DOHH2 (cell line): ENCODE measurements at regions not wholly inside any gene's neighbourhood (a gene's known extent, or its start where the extent isn't known, plus 50 kb on each side); places are given as distances from the start of the nearest gene placed in this dataset.

ENCODE experiments used
- CTCF ChIP-seq: fragments of 200-600 bp; sonication (generic); IDR thresholded peaks from one replicate; pipeline ENCODE4 v1.5.1; 2014; ENCODE audit warnings: antibody characterized with exemption, mild to moderate bottlenecking, low read depth, low read length; ENCODE audit not compliant: poor library complexity, severe bottlenecking
- EZH2phosphoT487 ChIP-seq: fragments of 200-600 bp; sonication (generic); IDR thresholded peaks from 2 replicates; pipeline ENCODE4 v1.6.1; 2017; ENCODE audit warnings: borderline replicate concordance, mild to moderate bottlenecking, antibody characterized with exemption, low read length, moderate library complexity, mixed read lengths

- TF ChIP-seq CTCF: no peak
- TF ChIP-seq EZH2phosphoT487: no peak
Observed at GRCh38 chr3:71926616-71927015, 141.7 kb upstream of the PROK2 start.
